ENCODE measurements at regions not wholly inside any gene's neighbourhood (a gene's known extent, or its start where the extent isn't known, plus 50 kb on each side); places are given as distances from the start of the nearest gene placed in this dataset.
A peak's percentile ranks its signal among the peaks of the same experiment; 100 is the strongest.

DNA sequence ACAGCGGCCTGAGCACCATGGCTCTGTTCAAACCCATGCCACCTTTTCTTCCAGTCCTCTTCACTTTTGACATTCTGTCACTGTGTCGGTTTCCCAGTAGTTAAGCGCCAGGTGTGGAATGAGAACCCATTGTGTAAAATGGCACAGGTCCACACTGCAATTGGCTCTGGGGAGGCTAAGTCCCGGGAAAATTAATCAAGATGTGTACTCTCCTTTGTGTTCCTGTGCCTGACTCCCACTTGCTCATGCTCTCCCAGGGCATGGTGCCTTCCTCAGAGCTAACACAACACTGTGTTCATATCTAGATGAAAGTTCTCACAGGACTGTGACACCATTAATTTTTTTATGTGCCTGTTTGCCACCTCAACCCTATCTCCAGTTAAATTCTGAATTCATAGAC lies 59.0 kb upstream of the BTG3 start:
- no peak for DNase-seq (ENCODE audit: low spot score)
- TF ChIP-seq EZH2 (IDR thresholded peaks at IDR 0.05; ENCODE audit: borderline replicate concordance) (no peak), EZH2phosphoT487 (IDR thresholded peaks at IDR 0.05; ENCODE audit: low read depth, severe bottlenecking, unreplicated experiment) (no peak)
- TF ChIP-seq, protein P1, sequence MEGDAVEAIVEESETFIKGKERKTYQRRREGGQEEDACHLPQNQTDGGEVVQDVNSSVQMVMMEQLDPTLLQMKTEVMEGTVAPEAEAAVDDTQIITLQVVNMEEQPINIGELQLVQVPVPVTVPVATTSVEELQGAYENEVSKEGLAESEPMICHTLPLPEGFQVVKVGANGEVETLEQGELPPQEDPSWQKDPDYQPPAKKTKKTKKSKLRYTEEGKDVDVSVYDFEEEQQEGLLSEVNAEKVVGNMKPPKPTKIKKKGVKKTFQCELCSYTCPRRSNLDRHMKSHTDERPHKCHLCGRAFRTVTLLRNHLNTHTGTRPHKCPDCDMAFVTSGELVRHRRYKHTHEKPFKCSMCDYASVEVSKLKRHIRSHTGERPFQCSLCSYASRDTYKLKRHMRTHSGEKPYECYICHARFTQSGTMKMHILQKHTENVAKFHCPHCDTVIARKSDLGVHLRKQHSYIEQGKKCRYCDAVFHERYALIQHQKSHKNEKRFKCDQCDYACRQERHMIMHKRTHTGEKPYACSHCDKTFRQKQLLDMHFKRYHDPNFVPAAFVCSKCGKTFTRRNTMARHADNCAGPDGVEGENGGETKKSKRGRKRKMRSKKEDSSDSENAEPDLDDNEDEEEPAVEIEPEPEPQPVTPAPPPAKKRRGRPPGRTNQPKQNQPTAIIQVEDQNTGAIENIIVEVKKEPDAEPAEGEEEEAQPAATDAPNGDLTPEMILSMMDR (IDR thresholded peaks at IDR 0.05; ENCODE audit: poor library complexity): no peak
- no peaks in the 10 kb centered on the region for H3K9me3 ChIP-seq (ENCODE audit: low read depth)
- no peak overlapping the region for H2AFZ ChIP-seq
- H3K36me3 ChIP-seq (replicated peaks; ENCODE audit: insufficient read depth, low read depth): no peaks in the 10 kb centered on the region
- H3K27ac ChIP-seq: no peak overlapping the region
- H3K9me2 ChIP-seq (replicated peaks; ENCODE audit: insufficient read depth): no peaks in the 10 kb centered on the region
- no peaks in the 10 kb centered on the region for H3K27me3 ChIP-seq
- H3K4me1 ChIP-seq (ENCODE audit: insufficient read depth): peaks cover 9% of the 10 kb centered on the region
- no peaks in the 10 kb centered on the region for H3K79me2 ChIP-seq
- WGBS (ENCODE audit: low lambda C conversion rate, missing lambda C conversion rate): 69% methylated on average over 4 of the region's 4 CpGs
- H3K4me3 ChIP-seq: no peak overlapping the region
- H3K4me2 ChIP-seq: no peak overlapping the region
- no peaks in the 10 kb centered on the region for H4K20me1 ChIP-seq (ENCODE audit: insufficient read depth, poor library complexity, severe bottlenecking)

DNA sequence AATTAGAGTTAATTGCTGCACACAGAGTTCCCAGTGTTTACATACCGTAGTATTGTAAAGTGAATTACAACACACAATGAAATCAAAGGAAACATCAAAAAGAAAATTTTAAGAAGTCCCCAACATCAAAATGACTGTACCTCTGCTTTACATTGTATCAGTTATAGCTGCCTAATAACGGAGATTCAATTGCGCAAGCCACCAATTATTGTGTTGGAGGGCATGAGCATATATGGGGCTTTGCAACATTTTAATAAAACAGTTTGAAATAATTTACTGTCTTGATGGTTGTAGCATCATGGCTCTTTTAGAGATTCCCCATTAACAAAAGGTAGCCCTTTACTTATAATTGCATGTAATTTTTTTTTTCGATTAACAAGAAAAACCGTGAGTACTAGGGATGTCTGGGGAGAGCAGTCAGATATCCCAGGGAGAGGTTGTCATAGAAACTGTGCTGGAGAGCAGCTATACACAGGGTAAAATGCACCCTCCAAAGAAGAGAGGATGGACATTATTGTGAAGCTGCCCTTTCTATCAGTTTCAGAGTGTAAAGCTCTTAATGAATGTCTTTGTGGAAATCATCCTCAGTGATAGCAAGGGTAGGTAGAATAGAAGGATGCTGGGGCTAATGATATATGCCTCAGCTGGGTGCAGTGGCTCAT lies 55.9 kb upstream of the BTG3 start:
- Histone ChIP-seq H3K9me3 (ENCODE audit: low read depth) (no peaks in the 10 kb centered on the region), H3K27me3 (no peaks in the 10 kb centered on the region), H3K9me2 (replicated peaks; ENCODE audit: insufficient read depth) (no peaks in the 10 kb centered on the region), H3K4me3 (no peak overlapping the region), H3K79me2 (no peaks in the 10 kb centered on the region), H3K27ac (no peak overlapping the region), H3K36me3 (replicated peaks; ENCODE audit: insufficient read depth, low read depth) (no peaks in the 10 kb centered on the region), H3K4me1 (ENCODE audit: insufficient read depth) (peaks cover 9% of the 10 kb centered on the region), H2AFZ (no peak overlapping the region), H3K4me2 (no peak overlapping the region), H4K20me1 (ENCODE audit: insufficient read depth, poor library complexity, severe bottlenecking) (no peaks in the 10 kb centered on the region)
- WGBS (ENCODE audit: low lambda C conversion rate, missing lambda C conversion rate): 85% methylated on average over 5 of the region's 5 CpGs
- no peak for DNase-seq (ENCODE audit: low spot score)
- TF ChIP-seq EZH2 (IDR thresholded peaks at IDR 0.05; ENCODE audit: borderline replicate concordance) (no peak), EZH2phosphoT487 (IDR thresholded peaks at IDR 0.05; ENCODE audit: low read depth, severe bottlenecking, unreplicated experiment) (no peak)
- TF ChIP-seq, protein P1 (IDR thresholded peaks at IDR 0.05; ENCODE audit: poor library complexity): no peak

DNA sequence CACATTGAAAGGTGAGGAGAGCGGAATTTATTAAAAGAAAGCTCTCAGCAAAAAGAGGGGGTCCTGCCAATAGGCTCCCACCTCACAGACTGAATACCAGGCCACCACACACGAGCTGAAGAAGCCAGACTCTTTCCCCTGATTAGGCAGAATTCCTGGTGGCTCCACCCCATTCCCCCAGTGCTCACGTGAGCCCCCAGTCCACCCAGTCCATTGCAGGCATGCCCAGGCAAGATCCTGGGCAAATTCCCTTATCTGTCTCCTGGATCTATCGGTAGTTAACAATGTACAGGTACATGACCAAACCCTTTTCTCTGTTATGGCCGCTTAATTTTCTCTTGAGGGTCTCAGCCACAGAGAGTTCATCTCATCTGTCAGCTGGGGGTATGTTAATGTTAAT lies 54.6 kb upstream of the BTG3 start:
- Histone ChIP-seq H3K9me2 (replicated peaks; ENCODE audit: insufficient read depth) (no peaks in the 10 kb centered on the region), H3K9me3 (ENCODE audit: low read depth) (no peaks in the 10 kb centered on the region), H4K20me1 (ENCODE audit: insufficient read depth, poor library complexity, severe bottlenecking) (no peaks in the 10 kb centered on the region), H3K4me3 (no peak overlapping the region), H3K79me2 (no peaks in the 10 kb centered on the region), H3K4me1 (ENCODE audit: insufficient read depth) (peaks cover 9% of the 10 kb centered on the region), H3K4me2 (no peak overlapping the region), H2AFZ (no peak overlapping the region), H3K27me3 (no peaks in the 10 kb centered on the region), H3K27ac (peak overlapping the region; percentile 57), H3K36me3 (replicated peaks; ENCODE audit: insufficient read depth, low read depth) (no peaks in the 10 kb centered on the region)
- WGBS (ENCODE audit: low lambda C conversion rate, missing lambda C conversion rate): 60% methylated on average over 5 of the region's 5 CpGs
- peak; percentile 20 for DNase-seq (ENCODE audit: low spot score)
- TF ChIP-seq, protein P1 (IDR thresholded peaks at IDR 0.05; ENCODE audit: poor library complexity): no peak
- TF ChIP-seq EZH2phosphoT487 (IDR thresholded peaks at IDR 0.05; ENCODE audit: low read depth, severe bottlenecking, unreplicated experiment) (no peak), EZH2 (IDR thresholded peaks at IDR 0.05; ENCODE audit: borderline replicate concordance) (no peak)

Measured in hepatocyte (in vitro differentiated cells).